Right atrium auricular region (tissue), 2 donors: ENCODE measurements at regions not wholly inside any gene's neighbourhood (a gene's known extent, or its start where the extent isn't known, plus 50 kb on each side); places are given as distances from the start of the nearest gene placed in this dataset.

Source experiments
- DNase-seq: peaks from one replicate; pipeline ENCODE4 v3.0.0-alpha.2; 2019; ENCODE audit warnings: low spot score
- H3K27ac ChIP-seq, 2 donors: fragments of 200-600 bp; sonication (generic); 1 replicate in 1 of 2; 2 replicates in 1 of 2; pipeline ENCODE4 v1.5.1; 2016 to 2019
- H3K27me3 ChIP-seq, 2 donors: fragments of 200-600 bp; sonication (generic); one replicate each; pipeline versions ENCODE4 v1.5.1 to v1.6.0; 2017 to 2019
- H3K36me3 ChIP-seq: fragments of 200-600 bp; sonication (generic); one replicate; pipeline ENCODE4 v1.5.1; 2016
- H3K4me1 ChIP-seq, 2 donors: fragments of 200-600 bp; sonication (generic); one replicate each; pipeline versions ENCODE4 v1.5.1 to v1.6.0; 2017 to 2019
- H3K4me3 ChIP-seq, 2 donors: fragments of 200-600 bp; sonication (generic); 1 replicate in 1 of 2; 2 replicates in 1 of 2; pipeline ENCODE4 v1.5.1; 2017 to 2019; ENCODE audit warnings: mild to moderate bottlenecking in 1 of 2, moderate library complexity in 1 of 2
- H3K9me3 ChIP-seq, 2 donors: fragments of 200-600 bp; sonication (generic); one replicate each; pipeline ENCODE4 v1.5.1; 2019
- TF ChIP-seq, protein P1 (sequence below), 2 donors: fragments of 200-600 bp; sonication (generic); IDR thresholded peaks; one replicate each; pipeline ENCODE4 v1.5.1; 2019; ENCODE audit warnings: antibody characterized with exemption in 2 of 2

DNA sequence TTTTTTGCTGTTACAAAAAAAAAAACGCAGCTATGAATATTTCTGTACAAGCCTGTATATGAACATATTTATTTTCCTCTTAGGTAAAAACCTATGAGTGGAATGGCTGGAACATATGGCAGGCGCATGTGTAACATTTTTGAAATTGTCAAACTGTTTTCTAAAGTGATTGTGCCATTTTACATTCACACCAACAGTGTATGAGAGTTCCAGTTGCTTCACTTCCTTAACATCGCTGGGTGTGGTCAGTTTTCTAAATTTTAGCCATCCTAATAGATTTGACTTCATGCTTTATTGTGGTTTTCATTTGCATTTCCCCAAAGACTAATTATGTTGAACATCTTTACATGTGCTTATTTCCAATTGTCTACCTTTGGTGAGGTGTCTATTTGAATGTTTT lies 306.8 kb downstream of the KCNRG start:
- no peak for DNase-seq
- no peak overlapping the region for H3K27ac ChIP-seq
- no peak overlapping the region for H3K4me3 ChIP-seq
- no peaks in the 10 kb centered on the region for H3K4me1 ChIP-seq
- TF ChIP-seq, protein P1, sequence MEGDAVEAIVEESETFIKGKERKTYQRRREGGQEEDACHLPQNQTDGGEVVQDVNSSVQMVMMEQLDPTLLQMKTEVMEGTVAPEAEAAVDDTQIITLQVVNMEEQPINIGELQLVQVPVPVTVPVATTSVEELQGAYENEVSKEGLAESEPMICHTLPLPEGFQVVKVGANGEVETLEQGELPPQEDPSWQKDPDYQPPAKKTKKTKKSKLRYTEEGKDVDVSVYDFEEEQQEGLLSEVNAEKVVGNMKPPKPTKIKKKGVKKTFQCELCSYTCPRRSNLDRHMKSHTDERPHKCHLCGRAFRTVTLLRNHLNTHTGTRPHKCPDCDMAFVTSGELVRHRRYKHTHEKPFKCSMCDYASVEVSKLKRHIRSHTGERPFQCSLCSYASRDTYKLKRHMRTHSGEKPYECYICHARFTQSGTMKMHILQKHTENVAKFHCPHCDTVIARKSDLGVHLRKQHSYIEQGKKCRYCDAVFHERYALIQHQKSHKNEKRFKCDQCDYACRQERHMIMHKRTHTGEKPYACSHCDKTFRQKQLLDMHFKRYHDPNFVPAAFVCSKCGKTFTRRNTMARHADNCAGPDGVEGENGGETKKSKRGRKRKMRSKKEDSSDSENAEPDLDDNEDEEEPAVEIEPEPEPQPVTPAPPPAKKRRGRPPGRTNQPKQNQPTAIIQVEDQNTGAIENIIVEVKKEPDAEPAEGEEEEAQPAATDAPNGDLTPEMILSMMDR (IDR thresholded peaks at IDR 0.05) = no peak
- no peaks in the 10 kb centered on the region for H3K27me3 ChIP-seq
- H3K36me3 ChIP-seq = no peaks in the 10 kb centered on the region
- no peaks in the 10 kb centered on the region for H3K9me3 ChIP-seq

DNA sequence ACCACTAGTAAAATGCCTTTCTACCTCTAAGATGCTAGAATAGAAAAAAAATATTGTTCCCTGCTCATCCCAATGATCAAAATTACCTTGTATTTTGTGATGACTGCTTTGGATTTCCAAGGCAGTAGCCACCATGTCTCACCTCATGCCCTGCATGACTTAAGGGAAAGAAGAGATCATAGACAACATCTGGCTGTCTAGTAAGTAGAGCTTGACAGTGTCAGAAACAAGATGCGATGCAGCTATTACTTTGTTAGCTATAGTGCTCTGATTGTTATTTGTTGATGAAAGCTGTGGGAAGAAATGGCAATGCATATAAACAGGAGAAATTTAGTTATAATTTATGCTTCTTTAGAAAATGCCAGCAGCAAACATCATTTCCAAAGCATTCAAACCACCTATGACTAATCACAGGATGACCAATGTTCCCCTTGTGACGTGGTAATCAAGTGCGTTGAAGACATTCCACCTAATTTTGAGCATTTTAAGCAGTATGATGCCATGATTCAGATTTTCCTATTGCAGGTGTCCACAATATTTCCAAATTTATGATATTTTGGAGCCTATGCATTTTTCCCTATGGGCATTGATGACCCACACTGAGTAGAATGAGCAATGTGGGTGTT lies 308.3 kb downstream of the KCNRG start:
- no peak for DNase-seq
- H3K4me3 ChIP-seq = no peak overlapping the region
- no peaks in the 10 kb centered on the region for H3K27me3 ChIP-seq
- no peaks in the 10 kb centered on the region for H3K4me1 ChIP-seq
- no peak overlapping the region for H3K27ac ChIP-seq
- H3K36me3 ChIP-seq = no peaks in the 10 kb centered on the region
- TF ChIP-seq, protein P1 (IDR thresholded peaks at IDR 0.05) = no peak
- no peaks in the 10 kb centered on the region for H3K9me3 ChIP-seq

DNA sequence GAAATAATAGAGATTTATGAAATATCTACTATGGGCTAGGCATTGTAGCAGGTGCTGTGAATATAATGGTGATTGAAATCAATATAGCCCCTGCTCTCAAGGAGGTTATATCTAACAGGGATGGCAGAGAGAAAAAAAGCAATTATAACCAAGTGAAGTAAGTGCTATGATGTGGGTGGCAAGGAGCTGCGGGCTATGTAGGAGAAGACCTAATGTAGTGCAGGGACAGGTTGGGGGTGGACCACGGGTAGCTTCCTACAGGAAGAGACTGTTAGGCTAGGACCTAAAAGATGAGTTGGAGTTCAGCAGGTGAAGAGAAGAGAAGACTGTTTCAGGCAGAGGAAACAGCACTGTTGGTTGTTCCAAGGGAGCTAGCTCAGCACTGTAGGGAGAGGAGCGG lies 311.0 kb downstream of the KCNRG start:
- no peak overlapping the region for H3K4me3 ChIP-seq
- TF ChIP-seq, protein P1 (IDR thresholded peaks at IDR 0.05) = no peak
- H3K27ac ChIP-seq = no peak overlapping the region
- H3K4me1 ChIP-seq = no peaks in the 10 kb centered on the region
- no peaks in the 10 kb centered on the region for H3K36me3 ChIP-seq
- no peaks in the 10 kb centered on the region for H3K9me3 ChIP-seq
- DNase-seq = no peak
- H3K27me3 ChIP-seq = no peaks in the 10 kb centered on the region

DNA sequence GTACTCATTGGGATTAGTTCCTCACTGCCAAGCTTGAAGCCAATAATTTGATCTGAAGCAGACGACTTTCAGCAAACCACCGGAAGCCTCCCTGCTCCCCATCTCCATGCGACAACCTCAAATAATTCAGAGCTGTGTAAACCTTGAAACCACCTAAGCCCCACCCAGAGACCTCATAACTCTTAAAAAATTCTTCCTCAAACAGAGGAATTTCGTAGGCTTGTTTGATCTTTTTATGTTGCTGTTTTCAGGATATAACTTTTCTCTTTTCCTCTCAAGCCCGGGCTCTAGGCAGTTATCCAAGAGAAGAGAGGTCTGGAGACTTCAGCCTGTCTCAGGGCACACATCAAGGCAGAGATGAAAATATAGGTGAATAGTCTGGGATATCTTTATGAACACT lies 311.6 kb downstream of the KCNRG start:
- DNase-seq = no peak
- Histone ChIP-seq H3K36me3 (no peaks in the 10 kb centered on the region), H3K27ac (no peak overlapping the region), H3K4me3 (no peak overlapping the region), H3K27me3 (no peaks in the 10 kb centered on the region), H3K9me3 (no peaks in the 10 kb centered on the region), H3K4me1 (no peaks in the 10 kb centered on the region)
- TF ChIP-seq, protein P1 (IDR thresholded peaks at IDR 0.05) = no peak

DNA sequence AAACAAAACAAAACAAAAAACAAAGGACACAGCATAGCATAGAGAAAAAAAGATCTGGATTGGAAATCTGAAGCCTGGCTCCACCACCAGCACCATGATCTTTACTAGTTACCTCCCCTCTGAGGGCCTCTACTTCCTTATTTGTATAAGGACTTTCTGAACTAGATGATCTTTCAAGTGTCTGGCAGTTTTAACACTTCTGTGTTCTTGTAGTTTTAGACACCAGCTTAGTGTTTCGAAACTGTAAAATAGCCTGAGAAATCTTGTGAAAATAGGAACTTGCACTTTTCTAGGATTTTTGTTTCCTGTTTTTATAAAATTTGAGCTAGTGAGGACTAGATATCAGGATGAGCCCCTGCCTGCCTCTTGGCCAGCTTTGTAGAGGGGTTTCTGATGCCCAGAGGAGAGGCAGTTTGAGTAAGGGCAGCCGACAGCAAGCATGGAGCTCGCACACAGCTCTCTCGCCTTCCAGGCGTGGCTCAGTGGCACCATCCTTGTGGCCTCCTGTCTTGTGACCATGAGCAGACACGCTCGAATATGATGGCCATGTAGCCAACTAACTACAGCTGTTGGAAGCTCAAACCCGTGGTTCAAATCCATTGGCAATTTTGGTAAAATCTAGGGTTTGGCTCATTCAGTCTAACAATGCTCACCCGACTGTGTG lies 319.0 kb downstream of the KCNRG start:
- no peaks in the 10 kb centered on the region for H3K27me3 ChIP-seq
- no peaks in the 10 kb centered on the region for H3K4me1 ChIP-seq
- TF ChIP-seq, protein P1 (IDR thresholded peaks at IDR 0.05) = no peak
- no peaks in the 10 kb centered on the region for H3K36me3 ChIP-seq
- H3K9me3 ChIP-seq = no peaks in the 10 kb centered on the region
- DNase-seq = no peak
- no peak overlapping the region for H3K27ac ChIP-seq
- no peak overlapping the region for H3K4me3 ChIP-seq

DNA sequence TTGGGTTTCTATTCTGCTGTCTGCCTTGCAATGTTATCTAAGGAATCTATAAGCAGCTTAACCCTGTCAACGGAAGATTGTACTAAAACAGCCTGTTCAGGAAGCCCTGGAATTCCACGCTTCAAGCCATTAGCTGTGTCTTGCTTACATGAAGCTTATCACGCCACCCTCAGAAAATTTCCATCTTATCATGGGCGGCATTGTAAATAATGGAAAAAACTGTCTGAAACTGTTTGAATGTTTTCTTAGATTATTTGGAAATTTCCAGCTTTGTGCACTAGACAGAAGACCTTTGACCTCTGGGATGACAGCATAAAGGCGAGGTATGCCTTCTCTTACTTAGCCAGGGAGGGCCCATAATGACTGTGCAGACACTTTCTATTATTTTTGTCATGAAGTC lies 319.7 kb downstream of the KCNRG start:
- Histone ChIP-seq H3K27ac (no peak overlapping the region), H3K4me3 (no peak overlapping the region), H3K36me3 (no peaks in the 10 kb centered on the region), H3K4me1 (no peaks in the 10 kb centered on the region), H3K27me3 (no peaks in the 10 kb centered on the region), H3K9me3 (no peaks in the 10 kb centered on the region)
- TF ChIP-seq, protein P1 (IDR thresholded peaks at IDR 0.05) = no peak
- DNase-seq = no peak
